NCI-H1436 treated with DMSO at 0.1 percent for 48 hours (cell line): ENCODE measurements at regions not wholly inside any gene's neighbourhood (a gene's known extent, or its start where the extent isn't known, plus 50 kb on each side); places are given as distances from the start of the nearest gene placed in this dataset.

Experiments used
- DNase-seq: peaks from one replicate; lab custom pipeline; 2025; lab: John Stamatoyannopoulos, UW

DNA sequence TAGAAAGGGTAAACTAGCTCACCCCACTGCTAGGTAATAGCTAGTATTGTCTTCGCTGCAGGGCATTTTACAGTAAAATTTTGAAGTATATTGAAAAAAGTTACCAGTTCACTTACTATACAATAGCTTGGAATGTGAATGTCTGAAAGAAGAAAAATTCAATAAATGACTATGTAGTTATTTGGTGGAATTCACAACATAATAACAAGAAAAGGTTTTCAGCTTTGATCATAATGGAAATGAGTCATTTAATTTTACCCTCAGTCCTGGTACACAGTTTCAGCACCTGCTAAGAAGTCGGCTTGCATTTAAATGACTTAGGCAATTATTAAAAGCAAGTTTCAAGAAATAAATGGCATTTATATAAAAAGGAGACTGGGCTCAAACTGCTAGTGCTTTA is 90.4 kb downstream of the NUP35 start:
- no peak for DNase-seq

DNA sequence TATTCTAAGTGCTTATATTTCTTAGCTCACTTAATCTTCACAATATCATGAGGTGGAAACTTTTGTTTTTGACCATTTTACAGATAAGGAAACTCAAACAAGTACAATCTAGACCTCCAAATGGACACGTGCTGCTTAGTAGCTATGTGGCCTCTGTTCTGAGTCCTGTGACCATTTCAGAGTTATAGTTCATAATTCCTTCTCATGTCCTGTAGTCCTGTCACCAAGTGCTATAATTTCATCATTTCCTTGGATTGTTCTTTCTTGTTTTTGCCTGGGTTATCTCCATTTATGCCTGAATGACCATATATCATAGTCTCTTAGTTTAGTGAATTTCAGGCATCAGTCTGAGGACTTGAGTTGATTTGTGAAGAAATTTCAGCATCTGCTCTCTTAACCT is 91.7 kb downstream of the NUP35 start:
- DNase-seq: no peak

DNA sequence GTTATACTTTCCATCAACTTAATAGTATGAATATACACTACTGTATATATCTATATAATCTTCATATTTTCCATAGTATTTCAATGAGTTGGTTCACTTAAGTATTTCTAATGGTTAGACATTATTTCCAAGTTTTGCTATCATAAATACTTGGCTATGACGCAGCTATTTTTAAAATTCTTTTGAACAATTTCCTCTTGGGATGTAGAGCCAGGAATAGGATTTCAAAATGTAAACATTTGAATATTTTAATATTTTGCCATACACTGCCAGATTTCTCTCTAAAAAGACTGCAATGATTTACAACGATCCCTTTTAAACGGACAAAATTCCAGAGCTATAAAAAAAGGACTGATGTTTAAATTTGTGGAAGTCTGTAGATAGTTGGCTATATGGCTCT is 95.6 kb downstream of the NUP35 start:
- DNase-seq: no peak

DNA sequence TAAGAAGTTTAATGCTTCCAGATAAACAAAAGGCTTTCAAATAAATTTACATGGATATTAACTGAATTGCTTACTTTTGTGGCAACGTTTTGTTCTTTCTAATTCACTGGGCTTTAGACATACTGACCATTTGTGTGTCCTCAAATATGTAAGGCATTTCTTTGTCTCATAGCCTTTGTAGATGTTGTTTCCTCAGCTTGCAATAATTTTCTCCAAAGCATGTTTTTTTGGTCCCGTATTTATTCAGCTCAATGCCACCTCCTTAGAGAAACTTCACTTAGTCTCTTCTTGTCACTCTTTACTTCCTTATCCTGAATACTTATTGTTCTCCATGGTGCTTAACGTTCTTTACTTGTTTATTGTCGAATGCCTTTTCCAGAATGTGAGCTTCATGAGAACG is 98.5 kb downstream of the NUP35 start:
- DNase-seq: no peak

DNA sequence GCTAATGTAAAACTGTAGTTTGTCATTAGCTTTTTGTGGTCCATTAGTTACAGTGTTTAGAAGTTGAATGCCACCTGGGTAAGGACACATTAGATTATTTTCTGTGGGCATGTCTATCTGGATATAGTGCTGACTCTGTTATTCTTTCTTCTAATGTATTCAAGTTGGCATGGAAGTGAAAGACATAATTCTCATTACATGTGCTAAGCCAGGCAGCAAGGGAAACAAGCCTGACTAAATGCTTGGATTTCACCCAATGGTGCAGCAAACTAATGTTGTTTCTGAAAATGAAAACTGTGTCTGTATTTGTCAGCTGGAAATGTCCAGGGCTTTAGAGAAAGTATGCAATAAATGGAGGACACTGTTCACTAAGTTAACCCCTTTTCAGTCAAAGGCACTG is 100.7 kb downstream of the NUP35 start:
- no peak for DNase-seq

DNA sequence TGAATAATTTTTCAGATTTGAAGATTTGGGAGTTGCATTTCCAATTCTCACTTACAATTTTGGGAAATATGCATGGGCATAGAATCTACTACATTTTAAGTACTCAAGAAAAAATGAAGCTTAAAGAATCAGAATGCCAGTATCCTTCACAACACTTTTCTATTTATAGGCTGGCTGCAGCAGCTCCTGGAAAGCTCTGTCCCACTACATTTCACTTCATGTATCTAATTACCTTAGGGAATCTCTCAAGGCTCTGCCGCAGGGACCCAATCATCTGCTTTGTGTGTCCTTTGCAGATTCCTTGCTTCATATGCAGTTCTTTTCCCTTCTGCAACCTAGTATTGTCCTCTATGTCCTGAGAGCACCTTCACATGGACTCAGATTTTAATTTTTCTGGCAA is 102.9 kb downstream of the NUP35 start:
- DNase-seq: no peak

DNA sequence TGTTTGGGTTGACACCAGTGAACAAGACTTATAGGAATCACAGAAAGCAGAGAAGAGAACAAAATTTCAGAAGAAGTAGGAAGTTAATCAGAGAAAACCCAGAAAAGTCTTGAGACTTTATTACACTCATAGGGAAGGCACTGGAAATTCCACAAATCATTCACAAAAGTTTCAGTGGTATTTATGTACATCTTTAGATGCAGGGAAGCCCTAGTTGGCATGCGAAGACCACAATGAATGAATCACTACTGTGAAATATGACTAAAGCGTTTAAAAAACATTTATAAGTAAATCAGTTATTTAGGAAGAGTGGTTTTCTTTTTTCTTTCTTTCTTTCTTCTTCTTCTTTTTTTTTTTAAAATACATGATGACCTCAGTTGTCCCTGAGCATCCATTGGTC is 105.1 kb downstream of the NUP35 start:
- DNase-seq: no peak

DNA sequence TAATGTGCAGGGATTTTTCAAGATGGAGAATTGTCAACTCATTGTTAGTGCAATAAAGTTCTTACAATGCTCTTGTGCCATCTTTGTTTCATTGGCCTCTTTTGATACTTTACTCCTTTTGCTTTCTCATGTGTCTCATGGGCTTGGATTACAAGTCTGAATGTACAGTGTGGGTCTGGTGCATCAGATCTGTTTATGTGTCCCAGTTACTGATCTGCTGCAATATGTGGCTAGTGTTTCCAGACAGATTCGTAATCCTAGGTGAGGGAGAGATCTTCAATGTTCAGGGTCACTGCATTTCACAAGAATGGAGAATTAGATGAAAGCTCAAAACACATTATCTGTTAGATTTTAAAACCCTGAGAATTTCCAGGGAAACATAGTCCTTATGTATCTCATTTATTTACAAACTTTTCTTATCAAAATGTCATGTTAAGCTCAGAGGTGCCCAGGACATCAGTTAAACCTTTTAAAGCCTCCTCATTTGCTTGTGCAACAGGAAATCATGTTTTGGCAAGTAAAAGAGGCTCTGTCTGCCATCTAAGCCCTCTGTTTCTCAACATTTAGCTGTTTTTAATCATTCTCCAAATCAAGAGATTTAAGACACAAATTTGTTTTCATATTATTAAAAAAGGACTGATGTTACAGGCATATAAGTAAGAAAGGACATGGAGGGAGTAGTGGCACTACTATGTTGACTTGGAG is 108.1 kb downstream of the NUP35 start:
- no peak for DNase-seq

DNA sequence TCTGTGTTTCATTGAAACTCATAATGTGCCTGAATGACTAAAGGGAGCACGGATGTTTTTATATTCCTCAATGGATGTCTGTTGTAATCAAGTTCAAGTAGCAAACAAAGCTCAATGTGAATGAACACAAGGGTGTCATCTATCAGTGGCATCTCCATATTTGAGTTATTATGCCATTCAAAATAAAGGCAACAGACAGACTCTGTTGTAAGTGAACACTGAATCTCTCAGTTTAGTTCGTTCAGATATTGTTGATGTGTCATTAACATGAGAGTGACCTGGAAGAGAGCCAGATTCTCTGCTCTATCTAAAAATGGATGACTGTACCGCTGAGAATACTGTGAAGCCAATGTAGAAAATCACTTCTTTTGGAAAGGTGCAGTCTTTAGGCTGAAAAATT is 118.7 kb downstream of the NUP35 start:
- peak; percentile 25 for DNase-seq

DNA sequence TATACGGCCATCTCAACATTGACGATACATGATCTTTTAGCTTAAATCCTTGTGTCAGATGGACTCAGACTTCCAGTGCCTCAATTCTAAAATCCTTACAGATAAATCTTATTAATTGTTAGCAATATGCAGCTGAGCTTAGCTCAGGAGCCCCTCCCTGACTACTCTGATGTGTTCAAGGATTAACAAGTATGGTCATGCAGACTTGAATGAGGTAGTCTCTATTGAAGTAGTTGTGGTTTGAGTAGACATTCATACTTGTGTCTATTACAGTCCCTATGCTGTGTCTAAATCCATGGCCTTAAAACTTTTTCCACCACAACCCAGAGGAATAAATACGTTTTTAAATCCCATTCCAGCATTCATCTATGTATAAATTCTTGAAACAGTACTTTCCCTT is 119.5 kb downstream of the NUP35 start:
- DNase-seq: no peak

DNA sequence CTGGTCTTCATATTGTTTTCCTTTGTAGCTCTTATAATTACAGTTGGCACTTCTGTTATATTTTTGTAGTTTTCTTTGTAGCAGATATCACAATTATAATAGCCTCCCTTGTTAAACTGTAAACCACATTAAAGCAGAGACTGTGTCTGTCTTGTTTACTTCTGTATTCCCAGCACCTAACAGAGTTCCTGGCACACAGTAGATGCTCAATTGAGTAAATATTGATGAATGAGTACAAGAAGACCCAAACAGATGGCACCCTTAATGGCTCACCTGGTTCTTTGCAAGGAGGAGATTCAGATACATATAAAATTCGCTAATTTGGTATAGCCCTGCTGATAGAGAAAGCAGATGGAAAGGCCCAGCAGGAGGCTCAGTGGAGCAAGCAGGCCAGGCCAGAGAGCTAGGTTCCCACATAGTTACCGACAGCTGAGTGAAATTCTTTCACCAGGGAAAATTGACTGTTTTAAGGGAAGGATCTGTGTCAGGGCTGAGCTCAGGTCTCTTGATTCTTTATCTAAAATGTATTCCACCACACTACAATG is 120.1 kb downstream of the NUP35 start:
- no peak for DNase-seq

DNA sequence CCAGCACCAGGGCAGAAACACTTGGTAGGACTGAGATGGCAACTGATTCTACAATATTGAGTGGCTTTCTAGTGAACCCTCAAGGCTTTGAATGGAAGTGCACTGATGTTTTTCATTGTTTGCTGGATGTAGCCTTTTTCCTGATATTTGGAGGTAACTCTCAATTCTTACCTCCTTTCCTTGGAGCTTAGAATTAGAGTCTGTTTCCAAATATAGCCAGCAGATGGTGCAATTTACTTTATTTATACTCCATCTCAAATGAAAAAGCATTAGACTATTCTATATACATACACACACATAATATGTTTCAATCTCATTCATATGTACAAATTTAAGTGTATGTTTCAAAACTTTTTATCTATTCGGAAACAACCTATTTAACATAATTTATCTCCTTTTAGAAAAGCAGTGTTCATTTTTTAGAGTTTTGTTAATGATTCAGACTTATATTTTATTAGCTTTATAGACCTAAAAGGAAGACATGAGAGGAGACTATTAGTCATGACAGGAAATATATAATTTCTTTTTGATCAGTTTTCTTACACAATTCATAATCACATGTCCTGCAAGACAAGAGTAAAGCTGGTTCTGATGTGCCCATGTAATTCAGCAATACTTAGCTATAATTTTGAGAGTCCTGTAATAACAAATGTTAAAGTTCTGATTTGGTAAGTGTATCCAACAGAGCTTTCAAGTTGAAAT is 124.8 kb downstream of the NUP35 start:
- peak; percentile 19 for DNase-seq

DNA sequence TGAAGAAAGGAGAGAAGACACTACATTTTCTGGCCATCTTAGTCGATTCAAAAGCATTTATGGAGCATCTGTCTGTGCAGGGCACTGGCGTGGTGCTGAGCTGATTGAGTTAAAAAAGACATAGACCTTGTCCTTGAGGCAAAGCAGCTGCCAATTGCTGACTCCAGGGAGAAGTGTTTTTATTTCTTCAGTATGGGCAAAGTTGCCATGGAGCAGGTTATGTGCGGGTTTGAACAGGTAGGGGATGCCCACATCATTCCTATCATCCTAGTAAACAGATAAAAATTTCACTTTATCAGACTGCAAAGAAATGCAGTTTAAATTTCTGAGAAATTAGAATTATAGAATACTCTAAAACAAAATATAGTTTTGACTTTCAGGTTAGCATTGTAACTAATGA is 125.8 kb downstream of the NUP35 start:
- no peak for DNase-seq

DNA sequence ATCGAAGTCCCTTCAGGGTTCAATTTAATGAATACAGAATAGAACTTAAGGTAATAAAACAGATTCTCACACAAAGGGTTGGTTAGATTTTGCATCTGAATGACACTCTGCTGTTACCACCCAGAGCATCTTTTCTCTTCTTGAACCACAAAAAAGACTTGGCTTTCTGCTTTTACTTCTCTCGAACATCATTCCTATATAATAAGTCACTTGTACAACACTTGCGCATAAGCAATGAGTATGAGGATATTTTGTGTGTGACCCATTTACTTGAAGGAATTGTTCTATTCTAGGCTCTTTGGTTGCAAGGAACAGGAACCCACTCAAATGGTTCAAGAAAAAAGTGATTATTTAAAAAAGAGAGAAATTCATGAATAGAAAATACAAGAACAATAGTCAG is 126.2 kb downstream of the NUP35 start:
- DNase-seq: no peak

DNA sequence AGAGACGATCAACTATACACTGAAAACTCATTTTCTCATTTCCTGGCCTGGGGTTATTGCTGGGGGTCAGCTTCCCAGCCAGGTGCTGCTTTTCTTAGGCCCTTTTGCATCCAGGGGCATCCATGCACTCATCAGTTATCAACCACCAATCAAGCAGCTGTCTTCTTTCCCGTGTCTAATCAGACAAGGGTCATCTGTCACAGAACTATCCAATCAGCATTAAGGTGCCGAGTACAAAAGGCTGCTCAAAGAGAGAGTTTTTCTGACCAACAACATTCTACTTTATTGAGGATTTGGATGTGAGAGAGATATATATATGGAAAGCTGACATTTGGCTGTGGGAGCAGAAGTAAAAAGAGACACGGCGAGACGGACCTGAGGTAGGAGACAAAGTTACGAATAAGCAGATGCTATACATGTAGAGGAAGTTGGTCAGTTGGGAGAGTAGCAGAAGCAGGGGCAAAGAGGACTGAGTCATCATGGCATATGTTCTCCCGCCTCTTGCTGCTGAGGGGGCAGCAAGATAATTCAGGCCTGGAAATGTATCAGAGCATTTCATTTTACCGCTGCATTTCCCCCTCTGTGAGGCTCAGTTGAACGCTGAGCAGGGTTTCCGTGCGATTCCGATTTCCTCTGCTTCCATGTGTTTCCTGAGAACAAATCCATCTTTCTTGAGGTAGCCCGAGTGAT is 129.3 kb downstream of the NUP35 start:
- DNase-seq: no peak

DNA sequence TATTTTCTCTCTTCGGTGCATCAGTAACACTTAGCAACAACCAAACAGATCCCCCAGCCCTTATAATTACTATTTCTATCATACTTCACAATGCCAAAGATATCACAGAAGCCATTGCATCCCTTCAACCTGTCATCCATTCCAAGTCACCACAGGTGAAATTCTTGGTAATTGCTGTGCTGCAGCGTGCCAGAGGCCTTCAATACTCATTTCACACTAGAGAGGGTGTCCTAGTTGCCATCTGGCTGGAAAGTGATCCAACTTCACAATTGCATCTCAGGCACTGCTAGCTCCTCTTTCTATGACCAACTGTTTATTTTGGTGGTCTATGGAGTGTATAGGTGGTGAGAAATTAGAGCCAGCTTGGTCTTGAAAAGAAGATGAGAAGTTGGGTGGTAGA is 131.2 kb downstream of the NUP35 start:
- no peak for DNase-seq

DNA sequence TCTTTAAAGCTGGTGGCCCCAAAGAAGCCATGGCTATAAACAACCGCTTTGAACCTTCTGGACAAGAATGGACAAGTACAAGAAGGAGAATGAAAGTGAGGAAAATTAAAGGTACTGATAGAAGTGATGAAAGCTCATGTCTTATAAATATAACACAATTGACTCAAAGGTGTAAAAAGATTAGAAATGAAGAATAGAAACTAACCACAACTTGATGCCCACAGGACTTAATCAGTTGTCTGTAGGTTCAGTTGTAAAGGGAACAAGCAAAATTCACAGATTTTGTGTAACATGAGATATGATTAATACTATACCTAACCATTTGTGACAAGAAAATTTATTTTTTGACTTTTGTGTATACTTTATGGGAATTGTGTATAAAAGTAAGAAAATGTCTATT is 135.7 kb downstream of the NUP35 start:
- no peak for DNase-seq

DNA sequence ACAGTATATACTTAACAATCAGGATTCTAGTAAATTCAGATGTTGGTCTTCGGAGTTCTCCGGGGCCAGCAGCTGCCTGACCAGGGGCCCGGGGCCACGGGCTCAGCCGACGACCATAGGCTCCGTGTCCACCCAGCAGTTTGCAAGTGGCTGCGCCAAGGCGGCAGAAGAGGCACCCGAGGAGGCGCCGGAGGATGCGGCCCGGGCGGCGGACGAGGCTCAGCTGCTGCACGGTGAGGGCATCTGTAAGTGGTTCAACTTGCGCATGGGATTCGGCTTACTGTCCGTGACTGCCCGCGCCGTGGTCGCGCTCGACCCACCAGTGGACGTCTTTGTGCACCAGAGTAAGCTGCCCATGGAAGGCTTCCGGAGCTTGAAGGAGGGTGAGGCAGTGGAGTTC is 136.3 kb downstream of the NUP35 start:
- no peak for DNase-seq

DNA sequence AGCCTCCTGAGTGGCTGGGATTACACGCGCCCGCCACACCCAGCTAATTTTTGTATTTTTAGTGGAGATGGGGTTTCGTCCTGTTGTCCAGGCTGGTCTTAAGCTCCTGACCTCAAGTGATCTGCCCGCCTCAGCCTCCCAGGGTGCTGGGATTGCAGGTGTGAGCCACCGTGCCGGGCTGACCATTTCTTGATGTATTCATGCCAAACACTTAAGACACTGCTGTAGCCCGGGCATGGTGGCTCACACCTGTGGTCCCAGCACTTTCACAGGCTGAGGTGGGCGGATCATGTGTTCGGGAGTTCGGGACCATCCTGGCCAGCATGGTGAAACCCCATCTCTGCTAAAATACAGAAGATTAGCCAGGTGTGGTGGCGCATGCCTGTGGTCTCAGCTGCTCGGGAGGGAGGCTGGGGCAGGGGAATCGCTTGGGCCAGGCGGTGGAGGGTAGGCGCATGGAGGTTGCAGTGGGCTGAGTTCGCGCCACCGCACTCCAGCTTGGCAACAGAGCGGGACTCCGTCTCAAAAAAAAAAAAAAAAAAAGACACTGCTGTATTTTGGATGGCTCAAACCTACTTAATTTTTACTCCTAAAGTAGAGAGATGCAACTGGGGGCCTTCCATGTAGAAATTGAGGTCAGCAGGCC is 140.8 kb downstream of the NUP35 start:
- no peak for DNase-seq

DNA sequence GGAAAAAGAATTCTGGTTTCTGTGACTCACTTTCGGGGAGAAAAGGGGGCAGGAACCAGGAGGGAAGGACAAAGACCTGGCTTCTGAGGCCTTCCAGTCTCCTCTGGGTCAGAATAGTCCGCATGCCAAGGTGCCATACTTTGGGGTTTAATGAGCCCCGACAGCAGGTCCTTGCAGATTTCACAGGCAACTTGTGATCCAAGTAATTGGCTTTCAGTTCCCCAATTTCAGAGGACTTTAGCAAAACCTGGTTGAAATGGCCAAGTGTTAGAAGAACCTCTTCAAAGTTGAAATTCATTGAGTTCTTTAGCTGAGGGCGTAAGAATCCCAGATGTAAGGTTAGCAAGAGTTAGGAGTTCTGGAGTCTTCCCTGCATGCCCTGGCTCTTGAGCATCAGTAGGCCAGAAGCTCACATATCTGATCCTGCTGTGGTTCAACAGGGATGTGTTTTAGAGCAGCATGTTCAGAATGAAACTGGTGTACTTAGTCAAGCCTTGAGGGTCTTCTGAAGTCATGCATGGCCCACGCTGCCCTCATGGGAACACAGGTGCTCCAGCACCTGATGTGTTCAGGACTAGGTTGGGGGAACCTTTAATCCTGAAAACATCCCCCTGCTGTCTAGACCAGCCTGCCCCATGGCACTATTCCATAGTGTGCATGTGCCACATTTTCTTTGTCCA is 143.0 kb downstream of the NUP35 start:
- DNase-seq: no peak

DNA sequence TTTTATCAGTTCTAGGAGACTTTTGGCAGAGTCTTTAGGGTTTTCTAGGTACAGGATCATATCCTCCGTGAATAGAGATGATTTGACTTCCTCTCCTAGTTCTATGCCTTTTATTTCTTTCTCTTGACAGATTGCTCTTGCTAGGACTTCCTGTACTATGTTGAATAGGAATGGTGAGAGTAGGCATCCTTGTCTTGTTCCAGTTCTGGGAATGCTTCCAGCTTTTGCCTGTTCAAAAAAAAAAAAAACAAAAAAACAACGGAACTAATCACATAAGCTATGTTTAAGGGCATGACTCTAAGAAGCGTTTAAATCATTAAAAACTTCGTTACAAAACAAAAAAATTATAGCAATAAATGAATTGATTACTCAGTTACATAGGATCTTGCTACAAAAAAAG is 145.7 kb downstream of the NUP35 start:
- no peak for DNase-seq

DNA sequence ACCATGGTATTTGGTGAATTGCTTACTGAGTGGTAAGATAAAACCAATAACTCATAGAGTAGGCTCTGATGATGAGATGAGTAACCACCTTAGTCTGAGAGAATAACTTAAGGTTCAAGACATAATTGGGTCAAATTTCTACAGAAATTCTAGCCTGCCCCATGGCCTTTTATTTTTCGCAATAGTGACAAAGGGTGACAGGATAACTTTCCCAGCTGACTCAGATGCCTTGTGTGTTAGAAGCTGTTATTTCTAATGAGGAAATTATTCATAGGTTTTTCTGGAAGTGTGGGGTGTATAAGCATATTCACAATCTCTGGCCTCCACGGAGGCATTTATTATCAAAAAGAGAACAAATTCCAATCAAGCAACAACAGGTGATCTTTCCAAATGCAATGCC is 159.0 kb downstream of the NUP35 start:
- no peak for DNase-seq
